ENCODE measurements at regions not wholly inside any gene's neighbourhood (a gene's known extent, or its start where the extent isn't known, plus 50 kb on each side); places are given as distances from the start of the nearest gene placed in this dataset.
"Not testable (repeated sequence)": the region's sequence is repeated elsewhere in the genome, so short reads cannot be mapped to it uniquely, and the experiment has no call there.

DNA sequence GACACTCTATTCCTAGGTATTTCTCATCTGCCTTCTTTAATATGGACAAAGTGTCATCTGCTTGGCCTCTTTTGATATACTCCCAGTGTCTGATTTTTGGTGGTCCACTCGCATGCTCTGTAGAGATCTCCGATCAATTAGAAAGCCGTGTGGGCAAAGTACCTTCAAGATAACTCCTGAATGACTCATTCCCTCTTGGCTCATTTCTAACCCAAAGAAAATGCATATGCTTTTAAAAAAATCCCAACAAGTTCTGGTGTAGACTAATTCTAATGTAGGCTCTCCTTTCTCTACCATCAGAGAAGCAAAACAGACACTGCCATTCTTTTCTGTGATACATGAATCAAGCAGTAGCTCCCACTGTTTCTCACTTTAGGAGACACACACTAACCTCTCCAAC is 714.9 kb upstream of the ADGRL3 start:
- FAIRE-seq = no peak
- CTCF ChIA-PET = no interaction called here
- no peaks in the 10 kb centered on the region for H3K36me3 ChIP-seq (ENCODE audit: control insufficient read depth in 2 of 2, extremely low read depth in 1 of 2, insufficient read depth in 2 of 2, low read length in 2 of 2)
- H2AFZ ChIP-seq (ENCODE audit: low read depth, low read length) = no peak overlapping the region
- no peak overlapping the region for H3K4me2 ChIP-seq (ENCODE audit: insufficient read depth, low read length)
- intact Hi-C loops (cut with micrococcal nuclease) (no loop called here), dilution Hi-C loops (cut with MboI; ENCODE audit: extremely low pct_ligation_motif_present, low sequenced_read_pairs) (no loop called here)
- no peak overlapping the region for H3K9ac ChIP-seq (replicated peaks; ENCODE audit: extremely low read depth, insufficient read depth, low read length)
- H3K9me3 ChIP-seq (replicated peaks; ENCODE audit: control insufficient read depth, insufficient read depth, low read length) = no peaks in the 10 kb centered on the region
- H3K27me3 ChIP-seq (ENCODE audit: control insufficient read depth in 2 of 2, insufficient read depth in 2 of 2, low read length in 2 of 2) = no peaks in the 10 kb centered on the region
- no peaks in the 10 kb centered on the region for H3K4me1 ChIP-seq (ENCODE audit: control insufficient read depth, extremely low read depth, insufficient read depth, low read length)
- H3K9me1 ChIP-seq (replicated peaks; ENCODE audit: control insufficient read depth, extremely low read depth, insufficient read depth, low read length) = no peaks in the 10 kb centered on the region
- TF ChIP-seq EZH2 (IDR thresholded peaks at IDR 0.05; ENCODE audit: borderline replicate concordance, low read depth, low read length, severe bottlenecking) = no peak
- no peak for TF ChIP-seq POLR2A (IDR thresholded peaks at IDR 0.05; ENCODE audit: low read depth, low read length)
- no peak for TF ChIP-seq JUN (IDR thresholded peaks at IDR 0.05; ENCODE audit: borderline replicate concordance, insufficient read depth, insufficient read length, low read depth)
- TF ChIP-seq, protein P1, sequence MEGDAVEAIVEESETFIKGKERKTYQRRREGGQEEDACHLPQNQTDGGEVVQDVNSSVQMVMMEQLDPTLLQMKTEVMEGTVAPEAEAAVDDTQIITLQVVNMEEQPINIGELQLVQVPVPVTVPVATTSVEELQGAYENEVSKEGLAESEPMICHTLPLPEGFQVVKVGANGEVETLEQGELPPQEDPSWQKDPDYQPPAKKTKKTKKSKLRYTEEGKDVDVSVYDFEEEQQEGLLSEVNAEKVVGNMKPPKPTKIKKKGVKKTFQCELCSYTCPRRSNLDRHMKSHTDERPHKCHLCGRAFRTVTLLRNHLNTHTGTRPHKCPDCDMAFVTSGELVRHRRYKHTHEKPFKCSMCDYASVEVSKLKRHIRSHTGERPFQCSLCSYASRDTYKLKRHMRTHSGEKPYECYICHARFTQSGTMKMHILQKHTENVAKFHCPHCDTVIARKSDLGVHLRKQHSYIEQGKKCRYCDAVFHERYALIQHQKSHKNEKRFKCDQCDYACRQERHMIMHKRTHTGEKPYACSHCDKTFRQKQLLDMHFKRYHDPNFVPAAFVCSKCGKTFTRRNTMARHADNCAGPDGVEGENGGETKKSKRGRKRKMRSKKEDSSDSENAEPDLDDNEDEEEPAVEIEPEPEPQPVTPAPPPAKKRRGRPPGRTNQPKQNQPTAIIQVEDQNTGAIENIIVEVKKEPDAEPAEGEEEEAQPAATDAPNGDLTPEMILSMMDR (IDR thresholded peaks at IDR 0.05; ENCODE audit: extremely low read depth in 1 of 2, insufficient read depth in 1 of 2, low read depth in 1 of 2, low read length in 2 of 2) = no peak
- no peak for TF ChIP-seq MYC (IDR thresholded peaks at IDR 0.05; ENCODE audit: low read depth, low read length)
- TF ChIP-seq FOS (IDR thresholded peaks at IDR 0.05; ENCODE audit: borderline replicate concordance, insufficient read depth, low read length) = no peak
- TF ChIP-seq, protein P2, sequence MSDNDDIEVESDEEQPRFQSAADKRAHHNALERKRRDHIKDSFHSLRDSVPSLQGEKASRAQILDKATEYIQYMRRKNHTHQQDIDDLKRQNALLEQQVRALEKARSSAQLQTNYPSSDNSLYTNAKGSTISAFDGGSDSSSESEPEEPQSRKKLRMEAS (IDR thresholded peaks at IDR 0.05; ENCODE audit: insufficient read depth, insufficient read length) = no peak
- H4K20me1 ChIP-seq (replicated peaks; ENCODE audit: control insufficient read depth, extremely low read depth, insufficient read depth, low read length) = no peaks in the 10 kb centered on the region
- BruUV-seq (replicated peaks) = no TSS peak
- POLR2A ChIA-PET = no interaction called here
- H3K27ac ChIP-seq (ENCODE audit: insufficient read depth, low read depth, low read length) = no peak overlapping the region
- H3K79me2 ChIP-seq (ENCODE audit: control insufficient read depth, insufficient read depth, low read length) = no peaks in the 10 kb centered on the region
- H3K4me3 ChIP-seq (replicated peaks in 1 of 3; ENCODE audit: insufficient read depth in 1 of 3, low read depth in 1 of 3, low read length in 3 of 3) = no peak overlapping the region
- no peak for DNase-seq (ENCODE audit: low read depth, low spot score)

DNA sequence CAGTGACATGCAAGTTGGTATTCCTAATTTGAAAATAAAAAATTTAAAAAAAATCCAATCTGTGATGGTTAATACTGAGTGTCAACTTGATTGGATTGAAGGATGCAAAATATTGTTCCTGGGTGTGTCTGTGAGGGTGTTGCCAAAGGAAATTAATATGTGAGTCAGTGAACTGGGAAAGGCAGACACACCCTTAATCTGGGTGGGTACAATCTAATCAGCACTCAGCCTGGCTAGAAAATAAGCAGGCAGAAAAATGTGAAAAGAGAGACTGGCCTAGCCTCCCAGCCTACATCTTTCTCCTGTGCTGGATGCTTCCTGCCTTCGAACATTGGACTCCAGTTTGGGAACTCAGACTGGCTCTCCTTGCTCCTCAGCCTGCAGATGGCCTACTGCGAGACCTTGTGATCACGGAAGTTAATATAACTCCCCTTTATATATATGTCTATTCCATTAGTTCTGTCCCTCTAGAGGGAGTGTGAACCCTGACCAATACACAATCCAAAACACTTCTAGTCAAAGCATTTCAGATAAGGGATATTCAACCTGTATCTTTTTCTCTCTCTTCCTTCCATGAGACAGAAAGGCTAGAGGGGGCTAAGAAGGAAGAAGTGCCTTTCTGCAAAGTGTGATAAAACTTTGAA is 712.9 kb upstream of the ADGRL3 start:
- FAIRE-seq; H3K4me3 ChIP-seq (replicated peaks in 1 of 3; ENCODE audit: insufficient read depth in 1 of 3, low read depth in 1 of 3, low read length in 3 of 3); dilution Hi-C loops (cut with MboI; ENCODE audit: extremely low pct_ligation_motif_present, low sequenced_read_pairs); CTCF ChIA-PET; BruUV-seq (replicated peaks); POLR2A ChIA-PET; H3K79me2 ChIP-seq (ENCODE audit: control insufficient read depth, insufficient read depth, low read length); H3K27me3 ChIP-seq (ENCODE audit: control insufficient read depth in 2 of 2, insufficient read depth in 2 of 2, low read length in 2 of 2); H2AFZ ChIP-seq (ENCODE audit: low read depth, low read length); H3K27ac ChIP-seq (ENCODE audit: insufficient read depth, low read depth, low read length); H4K20me1 ChIP-seq (replicated peaks; ENCODE audit: control insufficient read depth, extremely low read depth, insufficient read depth, low read length); H3K9me1 ChIP-seq (replicated peaks; ENCODE audit: control insufficient read depth, extremely low read depth, insufficient read depth, low read length); intact Hi-C loops (cut with micrococcal nuclease); H3K4me1 ChIP-seq (ENCODE audit: control insufficient read depth, extremely low read depth, insufficient read depth, low read length); H3K9me3 ChIP-seq (replicated peaks; ENCODE audit: control insufficient read depth, insufficient read depth, low read length); H3K36me3 ChIP-seq (ENCODE audit: control insufficient read depth in 2 of 2, extremely low read depth in 1 of 2, insufficient read depth in 2 of 2, low read length in 2 of 2); H3K4me2 ChIP-seq (ENCODE audit: insufficient read depth, low read length); DNase-seq (ENCODE audit: low read depth, low spot score); H3K9ac ChIP-seq (replicated peaks; ENCODE audit: extremely low read depth, insufficient read depth, low read length): not testable (repeated sequence)
